OCI-LY1 (cell line): ENCODE measurements at regions not wholly inside any gene's neighbourhood (a gene's known extent, or its start where the extent isn't known, plus 50 kb on each side); places are given as distances from the start of the nearest gene placed in this dataset.

Experiments
- H2AFZ ChIP-seq: fragments of 200-600 bp; sonication (generic), shearing (Covaris generic); 2 replicates; pipeline ENCODE4 v1.6.0; 2014; ENCODE audit warnings: antibody characterized with exemption, mild to moderate bottlenecking, low read length
- H3F3A ChIP-seq: fragments of 200-600 bp; sonication (generic), shearing (Covaris generic); 2 replicates; pipeline ENCODE4 v1.6.0; 2014; ENCODE audit warnings: mild to moderate bottlenecking, antibody characterized with exemption, low read length, moderate library complexity; ENCODE audit not compliant: insufficient read depth
- H3K27ac ChIP-seq: fragments of 200-600 bp; sonication (generic); 2 replicates; pipeline ENCODE4 v1.5.1; 2014; ENCODE audit warnings: low read length, mixed run types, mild to moderate bottlenecking, low read depth; ENCODE audit not compliant: poor library complexity, severe bottlenecking
- H3K27me3 ChIP-seq: fragments of 200-600 bp; sonication (generic); 2 replicates; pipeline ENCODE4 v1.6.0; 2014; ENCODE audit warnings: antibody characterized with exemption, mild to moderate bottlenecking, low read length, moderate library complexity; ENCODE audit not compliant: insufficient read depth
- H3K36me3 ChIP-seq: fragments of 200-600 bp; sonication (generic); 2 replicates; pipeline ENCODE4 v1.6.1; 2014; ENCODE audit warnings: mild to moderate bottlenecking, antibody characterized with exemption, low read length, moderate library complexity, mixed read lengths; ENCODE audit not compliant: insufficient read depth
- H3K4me1 ChIP-seq: fragments of 200-600 bp; sonication (generic); 2 replicates; pipeline ENCODE4 v1.5.1; 2014; ENCODE audit warnings: mild to moderate bottlenecking, low read length, moderate library complexity; ENCODE audit not compliant: insufficient read depth, severe bottlenecking
- H3K4me2 ChIP-seq: fragments of 200-600 bp; sonication (generic), shearing (Covaris generic); 2 replicates; pipeline ENCODE4 v1.6.1; 2014; ENCODE audit warnings: low read length
- H3K4me3 ChIP-seq: fragments of 200-600 bp; sonication (generic); 2 replicates; pipeline ENCODE4 v1.5.1; 2014; ENCODE audit warnings: low read length, low read depth, mild to moderate bottlenecking, mixed read lengths; ENCODE audit not compliant: poor library complexity, severe bottlenecking
- H3K79me2 ChIP-seq: fragments of 200-600 bp; shearing (Covaris generic); 2 replicates; pipeline ENCODE4 v1.6.1; 2016; ENCODE audit warnings: mixed run types, low read length, mixed read lengths; ENCODE audit not compliant: insufficient read depth
- H3K9ac ChIP-seq: fragments of 200-600 bp; sonication (generic), shearing (Covaris generic); 2 replicates; pipeline ENCODE4 v1.6.1; 2014; ENCODE audit warnings: mild to moderate bottlenecking, low read length, mixed read lengths
- H3K9me2 ChIP-seq: fragments of 200-600 bp; sonication (generic), shearing (Covaris generic); 2 replicates; pipeline ENCODE4 v1.6.1; 2014; ENCODE audit warnings: low read depth, mild to moderate bottlenecking, low read length, mixed read lengths
- H3K9me3 ChIP-seq: fragments of 200-600 bp; shearing (Covaris generic); 2 replicates; pipeline ENCODE4 v1.6.1; 2014; ENCODE audit warnings: low read length, mixed read lengths
- H4K20me1 ChIP-seq: fragments of 200-600 bp; sonication (generic), shearing (Covaris generic); 2 replicates; pipeline ENCODE4 v1.6.0; 2016; ENCODE audit warnings: mild to moderate bottlenecking, low read length; ENCODE audit not compliant: insufficient read depth
- EZH2 ChIP-seq: fragments of 200-600 bp; sonication (generic), shearing (Covaris generic); IDR thresholded peaks from 2 replicates; pipeline ENCODE4 v1.8.0; 2017; ENCODE audit warnings: borderline replicate concordance, mixed run types, mild to moderate bottlenecking, antibody characterized with exemption, low read length, moderate library complexity, mixed read lengths
- TF ChIP-seq, protein P1 (sequence below): fragments of 200-600 bp; sonication (generic), shearing (Covaris generic); IDR thresholded peaks from 2 replicates; pipeline ENCODE4 v1.5.1; 2017; ENCODE audit warnings: mild to moderate bottlenecking, antibody characterized with exemption, low read length, moderate library complexity, mixed read lengths

GRCh38 chr7:142384493-142384922 is 126.7 kb upstream of the PRSS58 start:
- Histone ChIP-seq H3K79me2 (no peaks in the 10 kb centered on the region), H3K27me3 (no peaks in the 10 kb centered on the region), H3K9me2 (no peaks in the 10 kb centered on the region), H4K20me1 (no peaks in the 10 kb centered on the region), H3K27ac (no peak overlapping the region), H2AFZ (no peak overlapping the region), H3K4me1 (no peaks in the 10 kb centered on the region), H3K4me2 (no peak overlapping the region), H3K9ac (no peak overlapping the region), H3K9me3 (no peaks in the 10 kb centered on the region), H3K4me3 (no peak overlapping the region), H3K36me3 (no peaks in the 10 kb centered on the region), H3F3A (no peaks in the 10 kb centered on the region)
- TF ChIP-seq, protein P1, sequence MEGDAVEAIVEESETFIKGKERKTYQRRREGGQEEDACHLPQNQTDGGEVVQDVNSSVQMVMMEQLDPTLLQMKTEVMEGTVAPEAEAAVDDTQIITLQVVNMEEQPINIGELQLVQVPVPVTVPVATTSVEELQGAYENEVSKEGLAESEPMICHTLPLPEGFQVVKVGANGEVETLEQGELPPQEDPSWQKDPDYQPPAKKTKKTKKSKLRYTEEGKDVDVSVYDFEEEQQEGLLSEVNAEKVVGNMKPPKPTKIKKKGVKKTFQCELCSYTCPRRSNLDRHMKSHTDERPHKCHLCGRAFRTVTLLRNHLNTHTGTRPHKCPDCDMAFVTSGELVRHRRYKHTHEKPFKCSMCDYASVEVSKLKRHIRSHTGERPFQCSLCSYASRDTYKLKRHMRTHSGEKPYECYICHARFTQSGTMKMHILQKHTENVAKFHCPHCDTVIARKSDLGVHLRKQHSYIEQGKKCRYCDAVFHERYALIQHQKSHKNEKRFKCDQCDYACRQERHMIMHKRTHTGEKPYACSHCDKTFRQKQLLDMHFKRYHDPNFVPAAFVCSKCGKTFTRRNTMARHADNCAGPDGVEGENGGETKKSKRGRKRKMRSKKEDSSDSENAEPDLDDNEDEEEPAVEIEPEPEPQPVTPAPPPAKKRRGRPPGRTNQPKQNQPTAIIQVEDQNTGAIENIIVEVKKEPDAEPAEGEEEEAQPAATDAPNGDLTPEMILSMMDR: no peak
- no peak for TF ChIP-seq EZH2

GRCh38 chr7:142383841-142384492 is 126.1 kb upstream of the PRSS58 start:
- H3K27me3 ChIP-seq: no peaks in the 10 kb centered on the region
- no peaks in the 10 kb centered on the region for H3K36me3 ChIP-seq
- no peaks in the 10 kb centered on the region for H3K79me2 ChIP-seq
- no peak overlapping the region for H3K4me2 ChIP-seq
- H3K4me1 ChIP-seq: no peaks in the 10 kb centered on the region
- H3F3A ChIP-seq: no peaks in the 10 kb centered on the region
- no peak overlapping the region for H2AFZ ChIP-seq
- no peak overlapping the region for H3K9ac ChIP-seq
- H3K27ac ChIP-seq: no peak overlapping the region
- no peaks in the 10 kb centered on the region for H3K9me2 ChIP-seq
- H4K20me1 ChIP-seq: no peaks in the 10 kb centered on the region
- no peaks in the 10 kb centered on the region for H3K9me3 ChIP-seq
- no peak overlapping the region for H3K4me3 ChIP-seq
- no peak for TF ChIP-seq EZH2
- TF ChIP-seq, protein P1: no peak

DNA sequence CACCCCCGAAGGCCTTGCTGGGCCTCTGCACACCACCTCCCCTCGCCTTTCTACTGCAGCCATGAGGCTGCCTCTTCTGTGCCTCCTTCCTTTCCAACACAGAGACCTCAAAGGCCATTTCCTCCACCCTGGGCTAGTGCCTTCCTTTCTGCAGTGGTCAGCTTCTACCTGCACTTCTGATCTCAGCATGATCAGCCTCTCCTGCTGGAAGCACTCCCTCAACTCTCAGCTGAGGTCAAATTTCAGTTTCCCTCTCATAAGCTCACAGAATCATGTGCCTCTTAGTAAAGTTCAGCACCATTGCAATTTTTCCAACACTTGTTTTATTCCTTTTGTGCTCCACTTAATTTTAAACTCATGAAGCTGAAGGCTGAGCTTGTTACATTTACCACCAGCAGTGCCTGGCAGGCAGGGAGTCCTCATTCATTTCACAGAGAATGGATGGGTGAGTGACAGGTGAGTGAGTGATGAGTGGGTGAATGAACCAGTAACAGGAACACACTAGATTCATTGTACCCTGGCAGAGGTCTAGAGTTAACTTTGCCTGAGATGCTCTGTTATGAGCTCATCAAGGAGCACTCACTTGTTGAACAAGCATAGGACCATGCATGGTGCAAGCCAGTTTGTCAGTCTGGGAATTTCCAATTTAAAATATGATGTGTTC is 124.0 kb upstream of the PRSS58 start:
- H3K9ac ChIP-seq: no peak overlapping the region
- H3K4me1 ChIP-seq: no peaks in the 10 kb centered on the region
- no peaks in the 10 kb centered on the region for H3K79me2 ChIP-seq
- no peaks in the 10 kb centered on the region for H4K20me1 ChIP-seq
- TF ChIP-seq EZH2: no peak
- TF ChIP-seq, protein P1: no peak
- no peaks in the 10 kb centered on the region for H3K9me3 ChIP-seq
- no peaks in the 10 kb centered on the region for H3K27me3 ChIP-seq
- H3K4me3 ChIP-seq: no peak overlapping the region
- H3K27ac ChIP-seq: no peak overlapping the region
- H3K4me2 ChIP-seq: no peak overlapping the region
- no peak overlapping the region for H2AFZ ChIP-seq
- no peaks in the 10 kb centered on the region for H3F3A ChIP-seq
- no peaks in the 10 kb centered on the region for H3K36me3 ChIP-seq
- no peaks in the 10 kb centered on the region for H3K9me2 ChIP-seq
